HEK293 (cell line): ENCODE measurements at regions not wholly inside any gene's neighbourhood (a gene's known extent, or its start where the extent isn't known, plus 50 kb on each side); places are given as distances from the start of the nearest gene placed in this dataset.

Source experiments
- TRIM28 ChIP-seq: IDR thresholded peaks from 2 replicates; pipeline ENCODE4 v1.6.1; 2011; ENCODE audit warnings: low read length, control low read depth, borderline replicate concordance
- YY1 ChIP-seq: fragments of 450-650 bp; formaldehyde crosslinking; IDR thresholded peaks from 2 replicates; pipeline ENCODE4 v1.5.1; 2018; ENCODE audit warnings: missing biosample characterization, missing genetic modification characterization

GRCh38 chr10:8295311-8295710 is 240.8 kb downstream of the GATA3 start:
- no peak for TF ChIP-seq YY1 (tag by site-specific recombination)
- no peak for TF ChIP-seq TRIM28
